GM23338 (cell line): ENCODE measurements at regions not wholly inside any gene's neighbourhood (a gene's known extent, or its start where the extent isn't known, plus 50 kb on each side); places are given as distances from the start of the nearest gene placed in this dataset.
A peak's percentile ranks its signal among the peaks of the same experiment; 100 is the strongest.

Source experiments
- ATAC-seq: fragments of 200-7000 bp; cut with Tn5 transposase; 3 replicates; pipeline ENCODE4 v1.9.1; 2020
- DNase-seq: peaks from one replicate; pipeline ENCODE4 v3.0.0-alpha.2; 2015; ENCODE audit warnings: low spot score
- H2AFZ ChIP-seq: fragments of 200-600 bp; sonication (generic); 2 replicates; pipeline ENCODE4 v1.8.0; 2016; ENCODE audit warnings: antibody characterized with exemption, mild to moderate bottlenecking, moderate library complexity
- H3F3A ChIP-seq: fragments of 200-600 bp; sonication (generic); replicated peaks from 2 replicates; pipeline ENCODE4 v1.8.0; 2017; ENCODE audit warnings: antibody characterized with exemption, mixed run types, low read depth
- H3K27ac ChIP-seq: fragments of 200-600 bp; sonication (generic); 2 replicates; pipeline ENCODE4 v1.6.1; 2016; ENCODE audit warnings: low read depth
- H3K27me3 ChIP-seq: fragments of 200-600 bp; sonication (generic); 2 replicates; pipeline ENCODE4 v1.8.0; 2016; ENCODE audit warnings: mild to moderate bottlenecking, mixed run types, moderate library complexity; ENCODE audit not compliant: insufficient read depth
- H3K36me3 ChIP-seq: fragments of 200-600 bp; sonication (generic); 2 replicates; pipeline ENCODE4 v1.8.0; 2016; ENCODE audit warnings: mild to moderate bottlenecking; ENCODE audit not compliant: insufficient read depth
- H3K4me1 ChIP-seq: fragments of 200-600 bp; sonication (generic); 2 replicates; pipeline ENCODE4 v1.8.0; 2016; ENCODE audit warnings: mild to moderate bottlenecking, moderate library complexity; ENCODE audit not compliant: insufficient read depth
- H3K4me2 ChIP-seq: fragments of 200-600 bp; sonication (generic); 2 replicates; pipeline ENCODE4 v1.7.1; 2017; ENCODE audit warnings: mixed run types
- H3K4me3 ChIP-seq: fragments of 200-600 bp; sonication (generic); 2 replicates; pipeline ENCODE4 v1.6.1; 2016; ENCODE audit warnings: mixed run types
- H3K79me2 ChIP-seq: fragments of 200-600 bp; sonication (generic); replicated peaks from 2 replicates; pipeline ENCODE4 v1.8.0; 2017; ENCODE audit warnings: mild to moderate bottlenecking; ENCODE audit not compliant: insufficient read depth
- H3K9me2 ChIP-seq: fragments of 200-600 bp; sonication (generic); 2 replicates; pipeline ENCODE4 v1.8.0; 2017; ENCODE audit not compliant: insufficient read depth
- H4K20me1 ChIP-seq: fragments of 200-600 bp; sonication (generic); replicated peaks from 2 replicates; pipeline ENCODE4 v1.8.0; 2017; ENCODE audit warnings: mild to moderate bottlenecking; ENCODE audit not compliant: insufficient read depth
- H3K27ac Mint-ChIP-seq: 2 replicates; pipeline ENCODE4 v1.8.0; 2020; ENCODE audit warnings: inconsistent platforms, mild to moderate bottlenecking, moderate library complexity, mixed read lengths
- H3K27me3 Mint-ChIP-seq: 3 replicates; pipeline ENCODE4 v1.8.0; 2022; ENCODE audit warnings: low read depth, mild to moderate bottlenecking, moderate library complexity, mixed read lengths, inconsistent platforms; ENCODE audit not compliant: insufficient read depth, poor library complexity
- H3K36me3 Mint-ChIP-seq: 3 replicates; pipeline ENCODE4 v1.8.0; 2021; ENCODE audit warnings: low read depth, mild to moderate bottlenecking, inconsistent platforms, moderate library complexity, mixed read lengths
- H3K4me1 Mint-ChIP-seq: 3 replicates; pipeline ENCODE4 v1.8.0; 2020; ENCODE audit warnings: mild to moderate bottlenecking, inconsistent platforms, mixed read lengths
- H3K4me3 Mint-ChIP-seq: 3 replicates; pipeline ENCODE4 v1.8.0; 2021; ENCODE audit warnings: moderate library complexity, mild to moderate bottlenecking, inconsistent platforms, mixed read lengths
- H3K9me3 Mint-ChIP-seq: 3 replicates; pipeline ENCODE4 v1.8.0; 2020; ENCODE audit warnings: moderate library complexity, mild to moderate bottlenecking, inconsistent platforms, mixed read lengths
- CREB1 ChIP-seq: fragments of 250-450 bp; sonication (Bioruptor Pico); IDR thresholded peaks from 2 replicates; pipeline ENCODE4 v1.5.0; 2020; ENCODE audit warnings: low read depth, mild to moderate bottlenecking, moderate library complexity
- ETS1 ChIP-seq: IDR thresholded peaks from 2 replicates; pipeline ENCODE4 v1.6.1; 2016; ENCODE audit warnings: antibody characterized with exemption
- EZH2 ChIP-seq: fragments of 200-600 bp; sonication (generic); IDR thresholded peaks from one replicate; pipeline ENCODE4 v1.8.0; 2017; ENCODE audit warnings: antibody characterized with exemption, mild to moderate bottlenecking, low read depth; ENCODE audit not compliant: unreplicated experiment
- EZH2phosphoT487 ChIP-seq: fragments of 200-600 bp; sonication (generic); IDR thresholded peaks from one replicate; pipeline ENCODE4 v1.8.1; 2018; ENCODE audit warnings: antibody characterized with exemption; ENCODE audit not compliant: unreplicated experiment
- JUNB ChIP-seq: IDR thresholded peaks from one replicate; pipeline ENCODE4 v1.6.1; 2016; ENCODE audit warnings: antibody characterized with exemption; ENCODE audit not compliant: unreplicated experiment
- POLR2AphosphoS5 ChIP-seq: IDR thresholded peaks from 2 replicates; pipeline ENCODE4 v1.6.1; 2016; ENCODE audit warnings: antibody characterized with exemption, low read depth
- REST ChIP-seq: IDR thresholded peaks from one replicate; pipeline ENCODE4 v1.6.1; 2018; ENCODE audit warnings: antibody characterized with exemption; ENCODE audit not compliant: unreplicated experiment
- ZNF331 ChIP-seq: fragments of 250-450 bp; sonication (Bioruptor Pico); IDR thresholded peaks from 2 replicates; pipeline ENCODE4 v1.5.0; 2020; ENCODE audit warnings: low read depth, mild to moderate bottlenecking, moderate library complexity
- ZNF462 ChIP-seq: fragments of 250-450 bp; sonication (Bioruptor Pico); IDR thresholded peaks from 2 replicates; pipeline ENCODE4 v1.5.0; 2020; ENCODE audit warnings: mild to moderate bottlenecking, moderate library complexity

GRCh38 chr1:234665975-234666605 is 56.1 kb upstream of the IRF2BP2 start:
- Histone ChIP-seq H3K9me2 (no peaks in the 10 kb centered on the region; the same call in 1 of the 2 replicates), H3K27ac (no peak overlapping the region), H3K4me1 (no peaks in the 10 kb centered on the region), H3F3A (no peaks in the 10 kb centered on the region), H3K27me3 (no peaks in the 10 kb centered on the region), H3K4me2 (no peak overlapping the region), H3K4me3 (no peak overlapping the region), H2AFZ (0 out of 2 replicates have a peak overlapping the region, but pooled peaks have one; percentile 23), H4K20me1 (no peaks in the 10 kb centered on the region), H3K79me2 (no peaks in the 10 kb centered on the region), H3K36me3 (no peaks in the 10 kb centered on the region; the same call in 1 of the 2 replicates)
- no peaks in the 10 kb centered on the region for H3K4me1 Mint-ChIP-seq
- ATAC-seq (no peak), DNase-seq (no peak)
- H3K4me3 Mint-ChIP-seq = no peak overlapping the region
- H3K27me3 Mint-ChIP-seq = peaks cover 6% of the 10 kb centered on the region
- H3K36me3 Mint-ChIP-seq = peaks cover 3% of the 10 kb centered on the region; the same call in 2 of the 3 replicates
- H3K27ac Mint-ChIP-seq = no peak overlapping the region
- peaks cover 6% of the 10 kb centered on the region for H3K9me3 Mint-ChIP-seq
- TF ChIP-seq CREB1 (CRISPR knock-in tag) (no peak), POLR2AphosphoS5 (no peak), EZH2phosphoT487 (no peak), REST (no peak), ZNF462 (CRISPR knock-in tag) (no peak), ETS1 (no peak), ZNF331 (CRISPR knock-in tag) (no peak), EZH2 (no peak), JUNB (no peak)
